K562 (cell line): ENCODE measurements at regions not wholly inside any gene's neighbourhood (a gene's known extent, or its start where the extent isn't known, plus 50 kb on each side); places are given as distances from the start of the nearest gene placed in this dataset.

ENCODE experiments used
- ATAC-seq: fragments of 200-7000 bp; cut with Tn5 transposase; 3 replicates; pipeline ENCODE4 v1.9.1; 2020; ENCODE audit warnings: moderate library complexity
- BruUV-seq: library from RNA; stranded (reverse); fragments of 400-500 nt; replicated peaks from 2 replicates; lab custom pipeline; 2021; lab: Mats Ljungman, UMichigan
- CTCF ChIA-PET: fragments of 300-600 bp; formaldehyde crosslinking; extraction: SDS; loops from one replicate; lab custom pipeline; 2021; ENCODE audit warnings: low intra/inter-chr PET ratio; lab: Yijun Ruan, JAX
- POLR2A ChIA-PET: fragments of 300-600, 350-650 bp; sonication (Branson Sonifier 250); formaldehyde crosslinking; extraction: SDS; loops from one replicate; lab custom pipeline; 2021; ENCODE audit warnings: antibody characterized with exemption, inconsistent platforms; lab: Yijun Ruan, JAX
- DNase-seq, 4 experiments: peaks; one replicate each; pipeline versions ENCODE4 v3.0.0 to v3.0.0-alpha.2; 2011 to 2018; ENCODE audit warnings: low spot score in 3 of 4, mixed read lengths in 3 of 4; ENCODE audit errors: extremely low read depth in 1 of 4
- FAIRE-seq: peaks from 2 replicates; lab custom pipeline; 2011; peaks lifted over from hg19 to GRCh38; lab: Jason Lieb, UNC
- H2AFZ ChIP-seq: 2 replicates; pipeline ENCODE4 v1.6.0; 2011; ENCODE audit warnings: low read depth, low read length, control low read depth, inconsistent platforms
- H3K27ac ChIP-seq: fragments of 200-600 bp; 3 replicates; pipeline ENCODE4 v1.8.0; 2011; ENCODE audit warnings: low read depth, mild to moderate bottlenecking, control low read depth, inconsistent platforms, low read length, moderate library complexity, mixed read lengths; ENCODE audit errors: extremely low read depth
- H3K27me3 ChIP-seq, 2 experiments: fragments of 300-600 bp in 1 of 2; 2 replicates in 1 of 2; 3 replicates in 1 of 2; pipeline versions ENCODE4 v1.6.0 to v1.8.0; 2011; ENCODE audit warnings: inconsistent platforms in 2 of 2, low read length in 2 of 2, mild to moderate bottlenecking in 1 of 2, mixed read lengths in 1 of 2, moderate library complexity in 1 of 2; ENCODE audit not compliant: control insufficient read depth in 2 of 2, insufficient read depth in 2 of 2
- H3K36me3 ChIP-seq: fragments of 300-600 bp; 3 replicates; pipeline ENCODE4 v1.8.0; 2011; ENCODE audit warnings: mild to moderate bottlenecking, low read length, inconsistent platforms; ENCODE audit not compliant: control insufficient read depth, insufficient read depth
- H3K4me1 ChIP-seq, 2 experiments: fragments of 200-600 bp in 1 of 2; replicated peaks in 1 of 2; 2 replicates in 1 of 2; 3 replicates in 1 of 2; pipeline versions ENCODE4 v1.5.1 to v1.8.0; 2011; ENCODE audit warnings: inconsistent platforms in 2 of 2, low read length in 2 of 2, mild to moderate bottlenecking in 1 of 2, mixed read lengths in 1 of 2, moderate library complexity in 1 of 2; ENCODE audit not compliant: control insufficient read depth in 2 of 2, insufficient read depth in 2 of 2
- H3K4me2 ChIP-seq: 2 replicates; pipeline ENCODE4 v1.6.1; 2011; ENCODE audit warnings: low read length, control low read depth, inconsistent platforms, mixed read lengths; ENCODE audit not compliant: insufficient read depth
- H3K4me3 ChIP-seq: fragments of 200-600 bp; sonication (generic), shearing (Covaris generic); 2 replicates; pipeline ENCODE4 v1.5.1; 2016; ENCODE audit warnings: control low read depth, inconsistent platforms
- H3K79me2 ChIP-seq: fragments of 200-600 bp; 3 replicates; pipeline ENCODE4 v1.8.0; 2011; ENCODE audit warnings: low read length, inconsistent platforms; ENCODE audit not compliant: control insufficient read depth, insufficient read depth
- H3K9ac ChIP-seq, 2 experiments: 2 replicates each; pipeline versions ENCODE4 v1.6.0 to v1.6.1; 2011; ENCODE audit warnings: low read depth in 2 of 2, low read length in 2 of 2, control low read depth in 1 of 2, inconsistent platforms in 1 of 2, mild to moderate bottlenecking in 1 of 2, mixed read lengths in 1 of 2; ENCODE audit not compliant: insufficient read depth in 1 of 2
- H3K9me1 ChIP-seq: one replicate; pipeline ENCODE4 v1.6.0; 2011; ENCODE audit warnings: inconsistent platforms, mild to moderate bottlenecking, low read length, moderate library complexity; ENCODE audit not compliant: control insufficient read depth, insufficient read depth
- H3K9me3 ChIP-seq: replicated peaks from 2 replicates; pipeline ENCODE4 v1.5.1; 2011; ENCODE audit warnings: low read depth, low read length, inconsistent platforms; ENCODE audit not compliant: control insufficient read depth, insufficient read depth
- H4K20me1 ChIP-seq: replicated peaks from 2 replicates; pipeline ENCODE4 v1.6.1; 2011; ENCODE audit warnings: low read length, inconsistent platforms, mixed read lengths; ENCODE audit not compliant: control insufficient read depth, insufficient read depth
- BRD4 ChIP-seq: fragments of 200-600 bp; sonication (generic); IDR thresholded peaks from 2 replicates; pipeline ENCODE4 v1.6.1; 2017; ENCODE audit warnings: inconsistent platforms
- CBFA2T3 ChIP-seq: fragments of 450-650 bp; IDR thresholded peaks from 2 replicates; pipeline ENCODE4 v1.6.1; 2017
- CBX3 ChIP-seq, 2 experiments: IDR thresholded peaks; 1 replicate in 1 of 2; 2 replicates in 1 of 2; pipeline ENCODE4 v1.6.1; 2012; ENCODE audit warnings: inconsistent platforms in 2 of 2, low read length in 2 of 2, borderline replicate concordance in 1 of 2, control low read depth in 1 of 2
- GATA2 ChIP-seq: sonication (generic); formaldehyde crosslinking; IDR thresholded peaks from 2 replicates; pipeline ENCODE4 v1.4.0; 2020; ENCODE audit warnings: mild to moderate bottlenecking, missing genetic modification reagents
- NUFIP1 ChIP-seq: fragments of 450-650 bp; IDR thresholded peaks from 2 replicates; pipeline ENCODE4 v1.6.1; 2018; ENCODE audit not compliant: partially characterized antibody
- ZBTB40 ChIP-seq, 2 experiments: fragments of 450-650 bp in 1 of 2; sonication (generic) in 1 of 2; formaldehyde crosslinking in 1 of 2; IDR thresholded peaks; 2 replicates each; pipeline versions ENCODE4 v1.7.1 to v1.9.0; 2016 to 2022; ENCODE audit warnings: inconsistent platforms in 1 of 2, mild to moderate bottlenecking in 1 of 2, missing genetic modification reagents in 1 of 2
- ZKSCAN1 ChIP-seq: fragments of 150-350 bp; IDR thresholded peaks from 2 replicates; pipeline ENCODE4 v1.6.1; 2016; ENCODE audit warnings: low read depth, low read length
- ZNF668 ChIP-seq: fragments of 250-450 bp; sonication (Bioruptor Pico); IDR thresholded peaks from 2 replicates; pipeline ENCODE4 v1.8.0; 2022; ENCODE audit warnings: mild to moderate bottlenecking, inconsistent platforms
- ZNF766 ChIP-seq: fragments of 200-800 bp; sonication (Bioruptor generic); conservative IDR thresholded peaks from 2 replicates; pipeline ENCODE4 v1.6.1; 2016; ENCODE audit warnings: missing genetic modification characterization, missing compliant biosample characterization
- ZNF830 ChIP-seq: fragments of 250-450 bp; sonication (Bioruptor Pico); IDR thresholded peaks from 2 replicates; pipeline ENCODE4 v1.5.0; 2021; ENCODE audit warnings: mild to moderate bottlenecking
- WGBS: fragments of 100-300 bp; shearing (Covaris generic); methylation state at CpG from one replicate; pipeline ENCODE4 v1.1.6; 2016; ENCODE audit warnings: low coverage, mixed read lengths; ENCODE audit not compliant: insufficient coverage; ENCODE audit errors: missing lambda C conversion rate; 5-methylcytosine and 5-hydroxymethylcytosine counted together
- in situ Hi-C: fragments of 300-500 bp; cut with MboI; formaldehyde crosslinking; loops from 4 replicates; pipeline ENCODE4 v1.15.0; 2018; ENCODE audit warnings: inconsistent platforms, mixed read lengths
- intact Hi-C: fragments of 100-400 bp; cut with micrococcal nuclease; formaldehyde crosslinking; loops from 2 replicates; pipeline ENCODE4 v1.14.2; 2022
- TF ChIP-seq, protein P1 (sequence below), 3 experiments: fragments of 200-800 bp in 1 of 3; fragments of 250-450 bp in 1 of 3; fragments of 450-650 bp in 1 of 3; sonication (Bioruptor Pico) in 1 of 3; sonication (Bioruptor generic) in 1 of 3; formaldehyde crosslinking in 1 of 3; IDR thresholded peaks; 2 replicates each; pipeline versions ENCODE4 v1.6.1 to v1.8.0; 2016 to 2022; ENCODE audit warnings: mild to moderate bottlenecking in 2 of 3, missing genetic modification characterization in 2 of 3, missing compliant biosample characterization in 1 of 3, moderate library complexity in 1 of 3

- Histone ChIP-seq H3K36me3 (no peaks in the 10 kb centered on the region), H3K4me3 (no peak overlapping the region), H3K27ac (no peak overlapping the region), H2AFZ (no peak overlapping the region), H3K9me3 (no peaks in the 10 kb centered on the region), H4K20me1 (no peaks in the 10 kb centered on the region), H3K9ac (no peak overlapping the region), H3K4me1 (no peaks in the 10 kb centered on the region), H3K9me1 (no peaks in the 10 kb centered on the region), H3K79me2 (no peaks in the 10 kb centered on the region), H3K4me2 (no peak overlapping the region), H3K27me3 (peaks cover 0 to 15% of the 10 kb centered on the region in 2 experiments; a peak in 2 of 5 replicates)
- FAIRE-seq (no peak), DNase-seq (no peak), ATAC-seq (no peak)
- ChIA-PET POLR2A (no interaction called here), CTCF (no interaction called here)
- intact Hi-C loops, result no loop called here
- in situ Hi-C loops, result no loop called here
- BruUV-seq, result no TSS peak
- WGBS, result 0% methylated on average over 10 of the region's 12 CpGs
- TF ChIP-seq GATA2 (no peak), ZNF766 (CRISPR knock-in tag) (no peak), BRD4 (no peak), ZBTB40 (IDR thresholded peaks at IDR 0.05) (no peak), ZBTB40 (CRISPR knock-in tag; IDR thresholded peaks at IDR 0.05) (no peak), CBX3 (IDR thresholded peaks at IDR 0.05; ENCODE audit: borderline replicate concordance in 1 of 2, low read length in 2 of 2) (no peak), CBFA2T3 (no peak), ZNF830 (CRISPR knock-in tag) (no peak), ZNF668 (CRISPR knock-in tag) (no peak), ZKSCAN1 (no peak), NUFIP1 (no peak)
- TF ChIP-seq, protein P1, sequence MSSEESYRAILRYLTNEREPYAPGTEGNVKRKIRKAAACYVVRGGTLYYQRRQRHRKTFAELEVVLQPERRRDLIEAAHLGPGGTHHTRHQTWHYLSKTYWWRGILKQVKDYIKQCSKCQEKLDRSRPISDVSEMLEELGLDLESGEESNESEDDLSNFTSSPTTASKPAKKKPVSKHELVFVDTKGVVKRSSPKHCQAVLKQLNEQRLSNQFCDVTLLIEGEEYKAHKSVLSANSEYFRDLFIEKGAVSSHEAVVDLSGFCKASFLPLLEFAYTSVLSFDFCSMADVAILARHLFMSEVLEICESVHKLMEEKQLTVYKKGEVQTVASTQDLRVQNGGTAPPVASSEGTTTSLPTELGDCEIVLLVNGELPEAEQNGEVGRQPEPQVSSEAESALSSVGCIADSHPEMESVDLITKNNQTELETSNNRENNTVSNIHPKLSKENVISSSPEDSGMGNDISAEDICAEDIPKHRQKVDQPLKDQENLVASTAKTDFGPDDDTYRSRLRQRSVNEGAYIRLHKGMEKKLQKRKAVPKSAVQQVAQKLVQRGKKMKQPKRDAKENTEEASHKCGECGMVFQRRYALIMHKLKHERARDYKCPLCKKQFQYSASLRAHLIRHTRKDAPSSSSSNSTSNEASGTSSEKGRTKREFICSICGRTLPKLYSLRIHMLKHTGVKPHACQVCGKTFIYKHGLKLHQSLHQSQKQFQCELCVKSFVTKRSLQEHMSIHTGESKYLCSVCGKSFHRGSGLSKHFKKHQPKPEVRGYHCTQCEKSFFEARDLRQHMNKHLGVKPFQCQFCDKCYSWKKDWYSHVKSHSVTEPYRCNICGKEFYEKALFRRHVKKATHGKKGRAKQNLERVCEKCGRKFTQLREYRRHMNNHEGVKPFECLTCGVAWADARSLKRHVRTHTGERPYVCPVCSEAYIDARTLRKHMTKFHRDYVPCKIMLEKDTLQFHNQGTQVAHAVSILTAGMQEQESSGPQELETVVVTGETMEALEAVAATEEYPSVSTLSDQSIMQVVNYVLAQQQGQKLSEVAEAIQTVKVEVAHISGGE (CRISPR knock-in tag; IDR thresholded peaks at IDR 0.05), result no peak
Observed at GRCh38 chr13:26465514-26465913, 92.0 kb upstream of the WASF3 start.
